ENCODE measurements at regions not wholly inside any gene's neighbourhood (a gene's known extent, or its start where the extent isn't known, plus 50 kb on each side); places are given as distances from the start of the nearest gene placed in this dataset.

DNA sequence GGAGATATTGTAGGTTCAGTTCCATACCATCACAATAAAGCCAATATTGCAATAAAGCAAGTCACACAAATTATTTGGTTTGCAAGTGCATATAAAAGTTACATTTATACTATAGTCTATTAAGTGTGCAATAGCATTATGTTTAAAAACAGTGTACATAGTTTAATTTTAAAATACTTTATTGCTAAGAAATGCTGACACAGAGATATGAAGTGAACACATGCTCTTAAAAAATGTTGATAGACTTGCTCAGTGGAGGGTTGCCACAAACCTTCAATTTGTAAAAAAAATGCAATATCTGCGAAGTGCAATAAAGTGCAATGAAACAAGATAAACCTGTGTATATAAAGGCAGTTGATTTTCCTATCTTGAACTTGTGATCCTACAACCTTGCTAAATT is 161.5 kb downstream of the PRDM13 start:
- no peak for DNase-seq (ENCODE audit: low spot score)
- H3K36me3 ChIP-seq: no peaks in the 10 kb centered on the region
- TF ChIP-seq POLR2AphosphoS5 (IDR thresholded peaks at IDR 0.05) (no peak), POLR2A (IDR thresholded peaks at IDR 0.05) (no peak)
- TF ChIP-seq, protein P1, sequence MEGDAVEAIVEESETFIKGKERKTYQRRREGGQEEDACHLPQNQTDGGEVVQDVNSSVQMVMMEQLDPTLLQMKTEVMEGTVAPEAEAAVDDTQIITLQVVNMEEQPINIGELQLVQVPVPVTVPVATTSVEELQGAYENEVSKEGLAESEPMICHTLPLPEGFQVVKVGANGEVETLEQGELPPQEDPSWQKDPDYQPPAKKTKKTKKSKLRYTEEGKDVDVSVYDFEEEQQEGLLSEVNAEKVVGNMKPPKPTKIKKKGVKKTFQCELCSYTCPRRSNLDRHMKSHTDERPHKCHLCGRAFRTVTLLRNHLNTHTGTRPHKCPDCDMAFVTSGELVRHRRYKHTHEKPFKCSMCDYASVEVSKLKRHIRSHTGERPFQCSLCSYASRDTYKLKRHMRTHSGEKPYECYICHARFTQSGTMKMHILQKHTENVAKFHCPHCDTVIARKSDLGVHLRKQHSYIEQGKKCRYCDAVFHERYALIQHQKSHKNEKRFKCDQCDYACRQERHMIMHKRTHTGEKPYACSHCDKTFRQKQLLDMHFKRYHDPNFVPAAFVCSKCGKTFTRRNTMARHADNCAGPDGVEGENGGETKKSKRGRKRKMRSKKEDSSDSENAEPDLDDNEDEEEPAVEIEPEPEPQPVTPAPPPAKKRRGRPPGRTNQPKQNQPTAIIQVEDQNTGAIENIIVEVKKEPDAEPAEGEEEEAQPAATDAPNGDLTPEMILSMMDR (IDR thresholded peaks at IDR 0.05): no peak
- no peak overlapping the region for H3K4me3 ChIP-seq
- no peaks in the 10 kb centered on the region for H3K4me1 ChIP-seq (replicated peaks)
- WGBS: 69% methylated on average over 1 of the region's 1 CpG
- no peak overlapping the region for H3K27ac ChIP-seq
- no peaks in the 10 kb centered on the region for H3K27me3 ChIP-seq (replicated peaks; ENCODE audit: insufficient read depth)
- intact Hi-C loops (cut with DNase I): no loop called here
- H3K9me3 ChIP-seq: no peaks in the 10 kb centered on the region

DNA sequence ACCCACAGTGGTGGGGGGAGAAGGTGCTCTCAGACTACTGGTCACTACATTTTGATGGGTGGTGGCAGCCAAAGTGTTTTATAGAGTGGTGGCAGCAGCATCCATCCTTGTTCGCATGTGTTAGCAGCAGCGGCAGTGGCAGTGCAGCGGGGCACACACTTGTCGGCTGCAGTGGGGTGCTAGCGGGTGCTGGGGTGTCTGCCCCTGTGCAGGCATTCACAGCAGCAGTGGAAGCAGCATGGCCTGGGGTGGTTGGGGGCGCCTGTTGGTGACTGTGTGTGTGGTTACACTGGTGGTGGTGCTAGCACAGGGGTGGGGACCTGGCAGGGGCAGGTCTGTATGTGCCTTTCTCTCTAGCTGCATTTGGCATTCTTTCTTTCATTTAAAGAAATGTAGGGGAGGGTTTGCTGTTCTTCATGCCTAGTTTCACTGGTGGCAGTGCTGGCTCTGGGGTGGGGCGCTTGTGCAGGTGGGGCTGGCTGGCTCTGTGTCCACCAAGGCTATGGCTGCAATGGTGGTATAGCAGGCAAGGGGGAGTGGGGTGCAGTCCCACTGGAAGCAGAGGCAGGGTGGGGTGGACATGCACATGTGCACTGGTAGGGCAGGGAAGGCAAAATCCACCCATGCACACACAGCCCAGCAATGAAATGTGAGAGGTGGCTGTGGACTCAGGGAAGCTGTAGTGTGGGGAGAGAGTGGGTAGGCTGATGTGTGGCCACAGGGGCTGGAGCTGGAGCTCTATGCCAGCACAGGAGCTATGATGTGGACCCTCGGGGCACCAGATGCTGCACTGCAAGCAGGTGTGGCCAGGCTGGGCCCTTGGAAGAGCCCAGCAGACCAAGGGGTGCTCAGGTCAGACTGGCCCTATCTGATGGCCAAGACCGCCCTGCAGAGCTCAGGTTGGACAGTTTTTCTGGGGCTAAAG is 173.3 kb downstream of the PRDM13 start:
- intact Hi-C loops (cut with DNase I): no loop called here
- WGBS: 90% methylated on average over 9 of the region's 9 CpGs
- no peaks in the 10 kb centered on the region for H3K9me3 ChIP-seq
- no peaks in the 10 kb centered on the region for H3K4me1 ChIP-seq (replicated peaks)
- H3K4me3 ChIP-seq: no peak overlapping the region
- DNase-seq (ENCODE audit: low spot score): no peak
- TF ChIP-seq POLR2AphosphoS5 (IDR thresholded peaks at IDR 0.05) (no peak), POLR2A (IDR thresholded peaks at IDR 0.05) (no peak)
- TF ChIP-seq, protein P1 (IDR thresholded peaks at IDR 0.05): no peak
- H3K27me3 ChIP-seq (replicated peaks; ENCODE audit: insufficient read depth): no peaks in the 10 kb centered on the region
- no peak overlapping the region for H3K27ac ChIP-seq
- H3K36me3 ChIP-seq: no peaks in the 10 kb centered on the region

DNA sequence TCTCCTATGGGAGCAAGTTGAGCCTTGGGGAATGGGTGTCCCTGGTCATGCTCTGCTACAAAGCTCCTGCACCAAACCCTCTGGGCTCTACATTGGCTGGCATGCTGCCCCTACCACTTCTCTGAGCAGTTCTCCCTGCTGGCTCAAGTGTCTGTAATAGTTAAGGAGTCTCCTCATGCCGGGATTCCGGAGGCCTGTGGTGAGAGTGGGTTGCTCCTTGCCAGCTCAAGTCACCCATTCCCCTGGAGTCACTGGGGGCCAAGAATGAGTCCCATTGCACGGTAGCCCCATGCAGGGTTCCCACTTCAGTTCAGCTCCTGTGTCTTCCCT is 173.9 kb downstream of the PRDM13 start:
- TF ChIP-seq, protein P1 (IDR thresholded peaks at IDR 0.05): no peak
- TF ChIP-seq POLR2A (IDR thresholded peaks at IDR 0.05): no peak
- TF ChIP-seq POLR2AphosphoS5 (IDR thresholded peaks at IDR 0.05): no peak
- WGBS: 81% methylated on average over 3 of the region's 3 CpGs
- H3K4me3 ChIP-seq: no peak overlapping the region
- H3K9me3 ChIP-seq: no peaks in the 10 kb centered on the region
- intact Hi-C loops (cut with DNase I): no loop called here
- H3K36me3 ChIP-seq: no peaks in the 10 kb centered on the region
- no peaks in the 10 kb centered on the region for H3K27me3 ChIP-seq (replicated peaks; ENCODE audit: insufficient read depth)
- H3K4me1 ChIP-seq (replicated peaks): no peaks in the 10 kb centered on the region
- no peak for DNase-seq (ENCODE audit: low spot score)
- H3K27ac ChIP-seq: no peak overlapping the region

DNA sequence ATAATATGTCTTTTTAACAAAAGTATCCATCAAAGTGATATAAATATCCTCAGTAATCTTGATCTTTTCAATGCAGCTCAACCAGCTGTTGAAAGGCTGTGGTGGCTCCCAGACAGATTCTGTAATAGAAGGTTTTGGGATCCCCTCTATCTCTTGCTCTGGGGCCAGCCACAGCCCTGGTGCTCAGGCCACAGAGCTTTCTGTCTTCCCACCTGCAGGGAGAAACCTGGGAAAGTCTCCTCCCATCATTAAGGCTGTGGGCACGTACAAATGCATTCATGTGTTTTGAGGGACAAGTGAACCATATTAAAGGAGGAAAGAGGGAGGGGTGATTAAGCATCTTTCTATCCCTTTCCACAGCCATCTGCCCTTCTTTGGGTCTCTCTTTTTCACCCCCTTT is 183.1 kb downstream of the PRDM13 start:
- H3K27ac ChIP-seq: no peak overlapping the region
- no peak for TF ChIP-seq POLR2A (IDR thresholded peaks at IDR 0.05)
- TF ChIP-seq, protein P1 (IDR thresholded peaks at IDR 0.05): no peak
- TF ChIP-seq POLR2AphosphoS5 (IDR thresholded peaks at IDR 0.05): no peak
- H3K9me3 ChIP-seq: no peaks in the 10 kb centered on the region
- H3K36me3 ChIP-seq: no peaks in the 10 kb centered on the region
- WGBS: 30% methylated on average over 1 of the region's 1 CpG
- H3K4me1 ChIP-seq (replicated peaks): no peaks in the 10 kb centered on the region
- no peaks in the 10 kb centered on the region for H3K27me3 ChIP-seq (replicated peaks; ENCODE audit: insufficient read depth)
- intact Hi-C loops (cut with DNase I): no loop called here
- no peak overlapping the region for H3K4me3 ChIP-seq
- DNase-seq (ENCODE audit: low spot score): no peak

DNA sequence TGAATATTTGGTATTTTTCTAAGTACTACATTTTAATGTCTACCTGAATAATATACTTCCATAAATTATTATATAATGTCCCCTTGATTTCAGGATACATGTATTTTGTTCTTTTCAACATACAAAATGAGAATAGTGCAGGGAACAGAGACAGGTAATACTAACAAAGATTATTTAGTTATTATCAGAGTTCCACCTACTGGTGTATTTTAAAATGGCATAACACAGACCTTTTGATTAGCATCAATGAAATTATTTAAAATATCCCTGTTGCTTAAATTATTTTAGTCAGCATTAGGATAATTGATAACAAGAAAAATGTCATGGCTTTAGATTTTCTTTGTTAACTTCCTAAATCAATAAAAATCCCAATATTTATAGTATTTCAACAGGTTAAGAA is 184.0 kb downstream of the PRDM13 start:
- H3K4me1 ChIP-seq (replicated peaks): no peaks in the 10 kb centered on the region
- intact Hi-C loops (cut with DNase I): no loop called here
- H3K27ac ChIP-seq: no peak overlapping the region
- no peaks in the 10 kb centered on the region for H3K27me3 ChIP-seq (replicated peaks; ENCODE audit: insufficient read depth)
- TF ChIP-seq POLR2AphosphoS5 (IDR thresholded peaks at IDR 0.05) (no peak), POLR2A (IDR thresholded peaks at IDR 0.05) (no peak)
- TF ChIP-seq, protein P1 (IDR thresholded peaks at IDR 0.05): no peak
- no peaks in the 10 kb centered on the region for H3K9me3 ChIP-seq
- H3K4me3 ChIP-seq: no peak overlapping the region
- no peaks in the 10 kb centered on the region for H3K36me3 ChIP-seq
- DNase-seq (ENCODE audit: low spot score): no peak

Data from prostate gland (tissue), 2 donors.